ENCODE measurements at regions not wholly inside any gene's neighbourhood (a gene's known extent, or its start where the extent isn't known, plus 50 kb on each side); places are given as distances from the start of the nearest gene placed in this dataset.

DNA sequence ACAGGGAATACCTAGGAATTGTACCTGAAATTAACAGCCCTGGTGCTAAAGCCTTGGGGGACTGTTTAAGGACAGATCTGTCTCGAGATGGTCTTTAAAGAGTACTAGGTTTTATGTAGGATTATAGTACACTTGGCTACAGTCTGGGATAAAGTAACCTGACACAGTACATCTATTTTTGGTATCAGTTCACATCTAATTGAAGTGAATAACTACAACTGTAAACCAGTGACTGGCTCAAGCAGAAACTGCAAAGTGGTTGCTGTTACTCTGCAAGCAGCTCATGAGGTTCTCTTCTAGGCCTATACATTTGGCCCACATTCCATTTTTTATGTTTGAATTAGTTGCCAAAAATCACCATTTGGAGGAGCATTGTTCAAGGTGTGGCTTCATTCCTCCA, 320.8 kb upstream of the USP25 start:
- no peak for DNase-seq (ENCODE audit: low read depth)
- TF ChIP-seq, protein P1, sequence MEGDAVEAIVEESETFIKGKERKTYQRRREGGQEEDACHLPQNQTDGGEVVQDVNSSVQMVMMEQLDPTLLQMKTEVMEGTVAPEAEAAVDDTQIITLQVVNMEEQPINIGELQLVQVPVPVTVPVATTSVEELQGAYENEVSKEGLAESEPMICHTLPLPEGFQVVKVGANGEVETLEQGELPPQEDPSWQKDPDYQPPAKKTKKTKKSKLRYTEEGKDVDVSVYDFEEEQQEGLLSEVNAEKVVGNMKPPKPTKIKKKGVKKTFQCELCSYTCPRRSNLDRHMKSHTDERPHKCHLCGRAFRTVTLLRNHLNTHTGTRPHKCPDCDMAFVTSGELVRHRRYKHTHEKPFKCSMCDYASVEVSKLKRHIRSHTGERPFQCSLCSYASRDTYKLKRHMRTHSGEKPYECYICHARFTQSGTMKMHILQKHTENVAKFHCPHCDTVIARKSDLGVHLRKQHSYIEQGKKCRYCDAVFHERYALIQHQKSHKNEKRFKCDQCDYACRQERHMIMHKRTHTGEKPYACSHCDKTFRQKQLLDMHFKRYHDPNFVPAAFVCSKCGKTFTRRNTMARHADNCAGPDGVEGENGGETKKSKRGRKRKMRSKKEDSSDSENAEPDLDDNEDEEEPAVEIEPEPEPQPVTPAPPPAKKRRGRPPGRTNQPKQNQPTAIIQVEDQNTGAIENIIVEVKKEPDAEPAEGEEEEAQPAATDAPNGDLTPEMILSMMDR (conservative IDR thresholded peaks at IDR 0.05; ENCODE audit: low read depth, low read length): no peak
- H3K4me3 ChIP-seq (ENCODE audit: low read length): no peak overlapping the region

DNA sequence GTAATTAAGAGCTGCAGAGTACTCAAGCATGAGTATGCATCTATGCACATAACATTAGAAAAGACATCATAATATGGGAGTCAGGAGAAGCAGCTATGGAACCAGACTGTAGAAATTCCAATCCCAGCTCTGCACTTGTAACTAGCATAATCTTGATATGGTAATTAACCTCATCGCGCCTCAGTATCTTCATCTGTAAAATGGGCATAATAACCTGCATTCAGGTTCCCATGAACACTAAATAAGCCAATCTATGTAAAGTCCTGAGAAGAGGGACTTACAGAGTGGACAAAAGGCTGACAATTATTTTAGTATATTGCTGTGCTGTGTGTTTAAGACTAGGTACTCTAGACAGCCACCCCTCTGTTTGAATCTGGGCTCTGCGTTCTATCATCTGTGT, 318.9 kb upstream of the USP25 start:
- TF ChIP-seq, protein P1 (conservative IDR thresholded peaks at IDR 0.05; ENCODE audit: low read depth, low read length): no peak
- H3K4me3 ChIP-seq (ENCODE audit: low read length): no peak overlapping the region
- no peak for DNase-seq (ENCODE audit: low read depth)

DNA sequence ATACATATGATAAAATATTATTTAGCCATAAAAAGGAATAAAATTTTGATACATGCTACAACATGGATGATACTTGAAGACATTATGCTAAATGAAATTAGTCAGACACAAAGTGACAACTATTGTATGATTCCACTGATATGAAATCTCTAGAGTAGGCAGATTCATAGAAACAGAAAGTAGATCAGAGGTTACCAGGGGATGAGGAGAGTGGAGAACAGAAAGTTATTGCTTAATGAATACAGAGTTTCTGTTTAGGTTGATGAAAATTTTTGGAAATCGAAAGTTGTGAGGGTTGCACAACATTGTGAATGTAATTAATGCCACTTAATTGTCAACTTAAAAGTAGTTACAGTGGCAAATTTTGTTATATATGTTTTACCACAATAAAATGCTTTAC, 315.7 kb upstream of the USP25 start:
- TF ChIP-seq, protein P1 (conservative IDR thresholded peaks at IDR 0.05; ENCODE audit: low read depth, low read length): no peak
- no peak overlapping the region for H3K4me3 ChIP-seq (ENCODE audit: low read length)
- no peak for DNase-seq (ENCODE audit: low read depth)

DNA sequence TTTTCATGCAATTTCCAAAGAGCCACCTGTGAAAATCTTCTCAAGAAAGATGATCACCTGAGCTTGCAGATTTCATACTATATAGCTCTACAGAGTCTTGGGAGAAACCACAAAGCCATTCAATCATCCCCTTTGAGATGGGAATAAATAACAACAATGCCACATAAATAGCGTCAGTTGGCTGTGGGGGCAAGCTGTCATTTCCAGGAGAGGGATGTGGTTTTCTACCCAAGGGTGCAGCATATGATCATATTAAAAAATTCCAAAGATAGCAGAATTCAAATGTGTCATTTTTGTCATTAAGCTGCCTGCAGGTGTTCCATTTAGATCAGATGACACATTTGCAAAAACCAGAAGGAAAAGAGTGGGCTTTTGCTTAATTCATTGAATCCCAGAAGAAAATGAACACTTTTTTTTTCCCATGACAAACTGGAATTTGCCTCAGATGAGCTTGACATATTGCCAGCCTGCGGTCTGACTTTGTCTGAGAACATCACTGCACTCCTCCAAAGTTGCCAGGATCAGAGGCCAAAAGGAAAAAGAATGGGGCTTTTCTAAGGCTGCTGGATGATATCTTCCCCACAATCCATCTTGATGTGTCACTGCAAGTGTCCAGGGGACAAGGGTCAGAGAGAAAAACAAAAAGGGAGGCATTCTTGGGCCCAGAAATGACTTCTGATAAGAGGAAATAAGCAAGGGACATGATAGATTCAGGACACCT, 314.1 kb upstream of the USP25 start:
- no peak for DNase-seq (ENCODE audit: low read depth)
- TF ChIP-seq, protein P1 (conservative IDR thresholded peaks at IDR 0.05; ENCODE audit: low read depth, low read length): no peak
- no peak overlapping the region for H3K4me3 ChIP-seq (ENCODE audit: low read length)

DNA sequence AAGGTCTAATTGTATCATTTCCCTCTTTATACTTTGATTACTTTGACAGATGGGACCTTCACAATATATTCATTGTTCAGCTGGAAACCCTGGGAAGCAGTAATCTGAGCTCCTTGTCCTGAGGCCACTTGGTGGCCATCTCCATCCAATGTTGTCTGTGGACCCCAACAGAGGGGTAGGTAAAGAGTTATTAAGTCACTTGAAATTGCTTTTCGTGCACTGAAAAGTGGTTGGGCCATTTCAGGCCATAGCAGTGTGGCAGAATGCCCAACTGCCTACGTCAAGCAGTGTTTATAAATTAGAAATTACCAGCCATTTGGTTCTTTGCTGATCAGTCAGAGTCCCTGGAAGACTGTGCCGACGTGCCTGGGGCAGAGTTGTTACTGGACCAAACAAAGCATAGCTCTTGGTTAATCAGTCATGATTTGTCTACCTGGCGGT, 308.3 kb upstream of the USP25 start:
- H3K4me3 ChIP-seq (ENCODE audit: low read length): no peak overlapping the region
- TF ChIP-seq, protein P1 (conservative IDR thresholded peaks at IDR 0.05; ENCODE audit: low read depth, low read length): no peak
- no peak for DNase-seq (ENCODE audit: low read depth)

DNA sequence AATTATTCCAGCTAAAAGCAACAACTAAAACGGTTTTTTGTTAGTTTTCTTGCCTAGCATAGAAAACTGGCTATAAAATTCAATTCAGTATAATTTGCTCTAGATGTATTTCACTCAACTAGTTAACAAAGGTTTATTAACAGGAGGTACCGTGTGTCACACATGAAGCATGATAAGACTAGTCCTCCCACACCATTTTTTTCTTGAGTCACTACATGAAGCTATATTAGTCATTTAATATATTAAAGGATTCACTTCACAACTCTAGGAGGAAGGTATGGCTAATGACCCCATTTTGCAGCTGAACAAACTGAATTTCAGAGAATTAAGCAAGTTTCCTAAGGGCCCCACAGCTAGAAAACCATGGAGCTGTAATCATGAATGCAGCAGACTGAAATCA, 307.8 kb upstream of the USP25 start:
- TF ChIP-seq, protein P1 (conservative IDR thresholded peaks at IDR 0.05; ENCODE audit: low read depth, low read length): no peak
- H3K4me3 ChIP-seq (ENCODE audit: low read length): no peak overlapping the region
- no peak for DNase-seq (ENCODE audit: low read depth)

DNA sequence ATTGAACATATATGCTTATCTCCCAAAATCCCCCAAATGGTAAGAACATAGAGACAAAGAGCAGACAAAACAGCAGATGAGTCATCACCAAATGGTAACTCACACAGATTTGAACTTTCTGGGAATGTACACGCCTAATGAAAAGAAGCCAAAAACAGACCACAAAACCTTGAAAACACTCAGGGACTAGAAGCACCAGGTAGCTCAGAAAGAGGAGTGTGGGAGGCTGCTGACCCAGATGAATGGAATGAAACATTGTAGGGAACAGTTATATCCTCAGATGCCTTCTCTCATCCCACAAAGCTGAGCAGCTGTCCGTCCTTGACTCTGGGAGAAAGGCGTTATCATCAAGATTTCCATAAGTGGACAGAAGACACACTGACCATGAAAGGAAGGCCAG, 307.0 kb upstream of the USP25 start:
- DNase-seq (ENCODE audit: low read depth): no peak
- TF ChIP-seq, protein P1 (conservative IDR thresholded peaks at IDR 0.05; ENCODE audit: low read depth, low read length): no peak
- H3K4me3 ChIP-seq (ENCODE audit: low read length): no peak overlapping the region

Measured in retinal pigment epithelial cell (primary cell).